KOPT-K1 (cell line): ENCODE measurements at regions not wholly inside any gene's neighbourhood (a gene's known extent, or its start where the extent isn't known, plus 50 kb on each side); places are given as distances from the start of the nearest gene placed in this dataset.

Source experiments
- H3K27ac ChIP-seq: fragments of 200-600 bp; sonication (generic); 2 replicates; pipeline ENCODE4 v1.5.1; 2016; ENCODE audit warnings: antibody characterized with exemption, mild to moderate bottlenecking, low read depth, low read length; ENCODE audit not compliant: poor library complexity, severe bottlenecking
- H3K36me3 ChIP-seq: fragments of 200-600 bp; sonication (generic); 2 replicates; pipeline ENCODE4 v1.5.1; 2017; ENCODE audit warnings: antibody characterized with exemption, mild to moderate bottlenecking, low read length, moderate library complexity; ENCODE audit not compliant: insufficient read depth
- H3K9me3 ChIP-seq: fragments of 200-600 bp; sonication (generic); 2 replicates; pipeline ENCODE4 v1.5.1; 2017; ENCODE audit warnings: antibody characterized with exemption, low read length, mild to moderate bottlenecking; ENCODE audit not compliant: insufficient read depth, poor library complexity, severe bottlenecking

DNA sequence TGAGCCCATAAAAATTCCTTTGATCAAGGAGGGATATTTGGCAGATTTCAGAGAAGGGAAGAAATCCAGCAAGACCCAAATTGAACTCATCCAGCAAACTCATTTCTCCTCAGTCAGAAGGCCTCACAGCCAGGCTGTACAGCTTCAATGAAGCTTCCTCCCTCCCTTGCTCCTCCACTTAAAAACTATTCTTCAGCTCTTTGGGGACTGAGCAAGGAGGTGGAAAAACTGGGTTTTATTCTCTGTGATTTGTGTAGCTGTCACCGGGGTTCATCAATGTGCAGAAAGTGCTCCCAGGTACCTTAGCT is 158.7 kb upstream of the ZNF184 start:
- H3K27ac ChIP-seq: no peak overlapping the region
- H3K9me3 ChIP-seq: no peaks in the 10 kb centered on the region

DNA sequence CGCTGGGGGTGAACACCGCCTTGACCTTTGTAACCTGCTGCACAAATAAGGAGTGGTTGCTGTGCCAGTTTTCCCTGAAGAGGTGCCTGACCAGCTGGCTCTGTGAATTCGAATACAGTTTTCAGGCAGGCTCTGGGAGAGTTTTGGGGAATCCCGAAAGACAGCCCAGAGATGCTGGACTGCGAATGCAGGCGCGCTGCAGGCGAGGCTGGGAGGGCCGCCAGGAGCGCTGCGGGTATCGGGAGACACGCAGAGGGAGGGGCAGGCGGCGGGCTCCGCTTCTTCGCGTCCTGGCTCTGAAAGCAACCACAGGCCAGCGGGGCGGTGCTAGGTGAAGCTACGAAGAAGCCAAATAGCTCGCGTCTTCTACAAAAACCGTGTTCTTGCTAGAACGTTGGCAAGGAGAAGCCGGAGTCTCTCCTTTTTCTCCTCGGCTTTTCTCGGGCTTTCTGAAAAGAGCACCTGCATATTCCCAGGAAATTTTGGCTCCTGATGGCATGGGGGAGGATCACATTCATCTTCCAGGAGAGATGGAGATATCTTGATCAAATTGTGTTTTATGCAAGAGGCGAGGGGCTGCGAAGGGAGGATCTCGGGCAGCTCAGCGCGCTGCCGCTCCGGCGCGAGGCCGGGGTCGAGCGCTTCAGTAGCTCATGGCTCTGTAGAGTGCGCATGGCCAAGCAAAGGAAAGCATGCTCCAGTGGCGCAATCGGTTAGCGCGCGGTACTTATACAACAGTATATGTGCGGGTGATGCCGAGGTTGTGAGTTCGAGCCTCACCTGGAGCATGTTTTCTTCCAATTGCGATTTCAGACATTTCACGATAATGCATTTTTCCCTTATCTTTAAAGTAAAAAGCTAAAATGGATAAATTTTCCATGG is 158.1 kb upstream of the ZNF184 start:
- no peaks in the 10 kb centered on the region for H3K9me3 ChIP-seq
- no peaks in the 10 kb centered on the region for H3K36me3 ChIP-seq
- H3K27ac ChIP-seq: no peak overlapping the region

More for the DNA sequence above, 158.7 kb upstream of the ZNF184 start:
- H3K36me3 ChIP-seq: no peaks in the 10 kb centered on the region

DNA sequence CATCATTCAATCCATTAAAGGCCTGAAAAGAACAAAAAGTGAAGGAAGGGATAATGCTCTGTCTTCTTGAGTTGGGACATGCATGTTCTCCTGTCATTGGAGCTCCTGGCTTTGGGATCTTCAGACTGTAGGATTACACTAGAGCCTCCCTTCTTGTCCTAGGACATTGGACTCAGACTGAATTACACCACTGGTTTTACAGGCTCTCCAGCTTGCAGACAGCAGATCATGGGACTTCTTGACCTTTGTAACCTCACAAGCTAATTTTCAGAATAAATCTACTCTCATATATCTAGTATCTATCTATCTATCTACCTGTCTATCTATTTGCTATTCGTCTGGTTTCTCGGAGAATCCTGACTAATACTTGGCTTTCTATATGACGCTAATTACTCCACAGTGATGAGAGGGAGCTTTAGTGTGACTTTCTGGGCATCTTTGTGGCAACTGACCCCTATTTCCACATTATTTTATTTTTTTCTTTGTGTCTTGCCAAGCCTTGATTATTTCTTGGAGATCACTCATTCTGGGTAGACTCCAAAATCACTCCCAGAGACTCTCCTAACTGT is 151.9 kb upstream of the ZNF184 start:
- Histone ChIP-seq H3K27ac (no peak overlapping the region), H3K9me3 (no peaks in the 10 kb centered on the region), H3K36me3 (no peaks in the 10 kb centered on the region)

DNA sequence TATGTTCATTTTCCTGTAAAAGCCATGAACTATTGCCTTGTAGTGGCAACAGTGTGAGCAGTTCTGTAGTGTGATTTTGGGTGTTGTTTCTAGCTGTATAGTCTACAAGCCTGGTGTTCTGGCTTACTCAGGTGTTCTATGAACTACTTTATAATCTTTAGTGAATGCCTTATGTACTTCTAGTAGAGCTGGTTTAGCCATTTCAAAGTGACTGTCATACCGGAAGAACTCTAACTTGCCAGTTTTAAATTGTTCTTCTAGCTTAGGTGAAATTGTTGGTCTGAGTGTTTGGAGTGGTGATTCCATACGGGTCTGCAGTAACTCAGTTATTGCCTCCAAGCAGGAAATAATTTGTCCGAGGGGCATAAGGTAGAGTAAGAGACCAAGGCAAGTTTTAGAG is 150.2 kb upstream of the ZNF184 start:
- no peaks in the 10 kb centered on the region for H3K36me3 ChIP-seq
- no peaks in the 10 kb centered on the region for H3K9me3 ChIP-seq
- H3K27ac ChIP-seq: no peak overlapping the region

DNA sequence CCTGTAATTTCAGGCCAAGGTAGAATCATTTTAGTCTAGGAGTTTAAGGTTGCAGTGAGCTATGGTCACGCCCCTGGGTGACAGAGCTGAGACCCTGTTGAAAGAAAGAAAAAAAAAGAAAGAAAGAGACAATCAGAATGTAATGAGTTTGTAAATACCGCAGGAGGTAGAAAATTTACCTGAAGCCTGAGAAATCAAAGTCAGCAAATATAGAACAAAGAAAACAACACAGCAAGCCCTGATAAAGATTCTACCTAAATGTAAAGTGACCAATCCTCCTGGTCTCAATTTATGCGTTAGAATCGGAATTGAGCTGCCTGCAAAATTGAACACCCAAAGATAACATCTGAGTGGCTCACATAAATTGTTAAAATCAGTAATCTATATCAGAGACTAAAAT is 146.5 kb upstream of the ZNF184 start:
- no peaks in the 10 kb centered on the region for H3K9me3 ChIP-seq
- H3K27ac ChIP-seq: no peak overlapping the region
- no peaks in the 10 kb centered on the region for H3K36me3 ChIP-seq

DNA sequence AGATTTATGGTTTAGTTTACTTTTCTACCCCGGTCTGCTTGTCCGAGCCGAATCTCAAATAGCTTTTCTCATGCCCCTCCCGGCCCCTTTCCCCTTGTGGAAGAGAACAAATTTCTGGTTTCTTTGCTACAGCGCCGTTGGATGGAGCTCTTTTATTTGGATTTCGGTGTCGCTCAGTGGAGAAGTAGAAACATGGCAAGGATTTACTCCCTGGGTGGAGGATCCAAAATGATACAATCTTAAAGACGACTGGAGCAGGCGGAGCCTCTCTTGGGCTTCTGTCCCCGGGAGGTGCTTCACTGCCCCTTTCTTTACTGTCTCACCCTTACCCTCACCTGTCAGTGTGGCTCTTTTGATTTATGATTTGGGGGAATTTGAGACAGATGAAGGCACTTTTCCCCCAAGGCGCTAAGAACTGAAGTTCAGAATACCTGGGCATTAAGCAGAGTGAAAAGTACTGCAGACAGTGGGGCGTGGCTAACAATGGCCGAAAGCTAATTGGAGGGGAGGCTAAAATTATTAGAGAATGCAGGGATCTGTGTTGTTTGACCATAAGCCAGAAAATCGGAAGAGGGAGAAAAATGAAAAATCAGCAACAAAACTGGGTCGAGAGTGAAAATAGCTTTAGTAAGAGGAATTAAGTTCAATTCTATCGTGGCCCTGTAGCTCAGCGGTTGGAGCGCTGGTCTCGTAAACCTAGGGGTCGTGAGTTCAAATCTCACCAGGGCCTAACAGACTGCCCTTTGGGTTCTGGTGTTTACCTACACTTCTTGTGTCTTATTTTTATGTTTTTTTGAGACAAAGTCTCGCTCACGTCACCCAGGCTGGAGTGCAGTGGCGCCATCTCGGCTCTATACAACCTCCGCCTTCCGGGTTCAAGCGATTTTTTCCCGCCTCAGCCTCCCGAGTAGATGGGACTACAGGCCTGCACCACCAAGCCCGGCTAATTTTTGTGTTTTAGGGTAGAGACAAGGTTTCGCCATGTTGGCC is 145.1 kb upstream of the ZNF184 start:
- Histone ChIP-seq H3K27ac (no peak overlapping the region), H3K36me3 (no peaks in the 10 kb centered on the region), H3K9me3 (no peaks in the 10 kb centered on the region)

DNA sequence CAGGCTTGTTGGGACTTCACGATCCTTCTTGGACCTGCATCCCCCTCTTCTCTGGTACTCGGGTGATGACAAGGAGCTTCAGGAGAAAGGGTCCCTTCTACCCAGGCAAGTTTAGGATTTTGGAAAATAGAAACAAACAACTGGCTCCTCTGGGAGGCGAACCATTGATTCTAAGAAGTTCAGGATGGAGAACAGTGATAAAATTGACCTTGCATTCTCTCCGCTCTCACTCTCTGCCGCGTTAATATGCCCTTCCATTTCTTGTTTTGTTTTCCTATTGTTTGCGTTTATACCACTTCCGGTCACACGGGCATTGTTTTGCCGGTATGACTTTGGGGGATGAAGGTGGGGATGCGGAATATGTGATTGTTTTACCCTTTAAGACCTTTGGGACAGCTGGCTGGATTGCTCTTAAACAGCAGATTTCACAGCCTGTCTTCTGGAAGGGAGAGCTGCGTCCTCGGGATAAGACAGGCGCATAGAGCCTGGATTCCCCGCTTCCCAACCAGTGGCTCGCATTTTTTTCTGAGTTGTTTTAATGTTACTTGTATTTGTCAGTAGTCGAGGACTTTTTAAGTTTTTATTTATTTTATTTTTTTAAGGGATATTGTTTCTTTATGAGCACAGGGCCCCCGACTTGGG is 144.3 kb upstream of the ZNF184 start:
- H3K9me3 ChIP-seq: no peaks in the 10 kb centered on the region
- H3K36me3 ChIP-seq: no peaks in the 10 kb centered on the region
- no peak overlapping the region for H3K27ac ChIP-seq

DNA sequence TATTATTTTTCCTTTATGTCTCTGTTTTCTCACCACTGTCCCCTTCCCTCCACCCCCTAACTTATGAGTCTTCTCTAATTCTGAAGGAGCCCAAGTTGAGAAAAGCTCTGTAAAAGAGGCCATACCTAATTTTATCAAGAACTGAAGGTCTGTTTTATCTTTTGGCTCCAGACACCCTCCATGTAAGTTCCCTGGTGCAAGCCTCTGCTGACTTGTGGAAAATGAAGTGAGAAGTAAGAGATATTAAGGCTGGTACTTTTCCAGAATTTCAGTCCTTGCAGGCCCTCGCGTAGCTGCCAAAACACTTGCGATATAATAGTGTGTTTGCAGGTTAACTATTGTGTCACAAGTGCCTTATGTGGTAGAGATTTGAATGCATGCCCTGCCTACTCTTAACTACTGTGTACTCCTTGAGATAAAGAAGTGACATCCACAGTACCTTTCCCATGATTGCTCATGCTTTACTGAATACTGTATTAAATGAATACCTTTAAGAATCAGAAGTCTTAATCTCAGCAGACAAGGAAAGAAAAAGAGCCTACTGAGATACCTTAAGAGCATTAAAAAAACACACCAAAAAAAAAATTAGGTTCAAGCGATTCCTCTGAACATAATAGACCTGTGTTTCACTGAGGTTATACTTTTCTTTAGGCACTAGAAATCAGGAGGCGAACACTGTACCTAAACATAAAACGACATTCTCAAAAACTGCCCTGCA is 143.6 kb upstream of the ZNF184 start:
- no peak overlapping the region for H3K27ac ChIP-seq
- H3K36me3 ChIP-seq: no peaks in the 10 kb centered on the region
- no peaks in the 10 kb centered on the region for H3K9me3 ChIP-seq

DNA sequence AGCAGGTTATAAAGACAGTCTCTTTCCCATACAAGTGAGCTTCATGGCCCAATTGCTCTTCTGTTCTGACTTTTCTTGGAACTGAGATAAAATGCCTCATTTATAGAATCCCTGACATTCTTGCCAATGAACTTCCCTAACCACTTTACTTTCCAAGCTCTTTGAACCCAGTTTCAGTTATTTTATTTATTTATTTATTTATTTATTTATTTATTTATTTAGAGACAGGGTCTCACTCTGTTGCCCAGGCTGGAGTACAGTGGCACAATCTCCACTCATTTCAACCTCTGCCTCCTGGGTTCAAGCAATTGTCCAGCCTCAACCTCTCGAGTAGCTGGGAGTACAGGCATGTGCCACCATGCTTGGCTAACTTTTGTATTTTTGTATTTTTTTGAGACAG is 138.5 kb upstream of the ZNF184 start:
- Histone ChIP-seq H3K27ac (no peak overlapping the region), H3K9me3 (no peaks in the 10 kb centered on the region), H3K36me3 (no peaks in the 10 kb centered on the region)

DNA sequence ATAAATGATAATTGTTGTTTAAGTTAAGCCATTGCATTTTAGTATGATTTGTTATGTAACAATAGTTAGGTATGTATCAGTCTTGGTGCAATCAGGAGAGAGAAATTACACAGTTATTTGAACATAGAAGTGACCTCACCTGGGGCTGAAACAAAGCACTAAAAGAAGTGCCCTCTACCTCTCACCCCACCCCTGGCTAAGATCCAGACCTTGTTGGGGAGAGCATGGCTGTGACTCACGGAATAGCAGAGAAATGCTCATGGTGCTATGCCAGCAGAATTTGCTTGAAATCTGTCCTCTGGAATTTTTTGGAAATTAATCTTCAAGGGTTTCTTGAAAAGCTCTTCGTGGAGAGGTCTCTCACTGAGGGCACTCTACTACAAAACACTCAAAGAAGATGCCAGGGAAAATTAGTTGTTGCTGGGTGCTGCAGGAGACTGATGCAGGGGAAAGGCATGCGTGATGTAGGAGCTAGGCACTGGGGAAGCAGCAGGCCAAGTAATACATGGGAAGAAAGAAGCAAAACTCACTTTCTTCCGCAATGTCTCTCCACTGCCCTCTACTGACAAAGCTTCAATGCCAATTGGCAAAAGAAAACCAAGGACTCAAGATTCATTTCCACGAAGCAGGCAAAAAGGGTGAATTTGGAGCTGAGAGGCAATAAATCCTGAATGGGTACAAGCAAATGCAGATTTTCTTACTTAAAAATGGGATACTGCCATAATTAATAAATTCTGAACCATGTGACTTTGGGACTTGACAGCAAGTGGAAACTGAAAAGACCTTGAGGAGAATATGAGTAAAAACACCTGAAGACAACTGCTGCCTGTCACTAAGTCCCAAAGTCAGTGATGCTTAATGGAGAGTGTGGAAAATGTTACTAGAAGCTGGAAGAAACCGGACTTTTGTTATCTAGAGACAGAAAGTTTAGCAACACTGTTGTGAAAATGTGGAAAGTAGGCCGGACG is 136.3 kb upstream of the ZNF184 start:
- no peaks in the 10 kb centered on the region for H3K36me3 ChIP-seq
- no peak overlapping the region for H3K27ac ChIP-seq
- no peaks in the 10 kb centered on the region for H3K9me3 ChIP-seq

DNA sequence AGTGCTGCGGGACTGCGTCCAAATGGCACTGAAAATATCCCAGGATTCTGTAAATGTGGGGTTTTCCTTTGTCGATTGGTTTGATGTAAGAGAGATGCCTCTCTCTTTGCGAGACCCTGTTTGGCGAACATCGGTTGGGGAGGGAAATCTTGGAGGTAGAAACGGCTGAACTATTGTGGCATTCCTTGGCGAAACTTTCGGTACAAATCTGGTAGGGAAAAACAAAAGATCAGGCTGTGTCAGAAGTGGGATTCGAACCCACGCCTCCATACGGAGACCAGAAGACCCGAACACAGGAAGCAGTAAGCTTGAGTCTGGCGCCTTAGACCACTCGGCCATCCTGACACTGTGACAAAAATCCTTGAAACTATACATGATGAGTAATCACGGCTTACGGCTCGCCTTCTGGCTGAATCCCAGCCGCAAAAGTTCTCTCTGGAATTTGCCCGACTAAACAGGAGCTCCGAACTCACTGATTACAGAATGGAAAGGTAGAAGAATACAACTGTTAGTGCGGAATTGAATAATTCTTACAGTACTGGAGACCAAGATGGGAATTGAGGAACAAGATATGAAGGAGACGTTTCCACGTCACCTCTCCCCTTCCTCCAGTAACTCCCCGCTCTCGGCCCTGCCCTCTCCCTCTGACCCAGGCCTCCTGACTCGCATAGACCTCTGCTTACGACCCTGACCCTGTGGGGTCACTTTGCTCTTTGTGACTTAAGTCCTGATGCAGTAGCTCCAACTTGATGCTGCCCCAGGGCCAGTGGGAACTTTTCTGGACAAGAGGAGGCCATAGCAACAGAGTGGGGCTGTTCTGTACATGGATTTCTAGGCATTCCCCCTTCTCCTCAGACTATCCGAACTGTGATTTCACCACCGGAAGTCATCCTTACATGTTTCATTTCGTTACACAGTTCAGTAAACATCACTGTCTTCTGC is 132.8 kb upstream of the ZNF184 start:
- no peak overlapping the region for H3K27ac ChIP-seq
- no peaks in the 10 kb centered on the region for H3K9me3 ChIP-seq

DNA sequence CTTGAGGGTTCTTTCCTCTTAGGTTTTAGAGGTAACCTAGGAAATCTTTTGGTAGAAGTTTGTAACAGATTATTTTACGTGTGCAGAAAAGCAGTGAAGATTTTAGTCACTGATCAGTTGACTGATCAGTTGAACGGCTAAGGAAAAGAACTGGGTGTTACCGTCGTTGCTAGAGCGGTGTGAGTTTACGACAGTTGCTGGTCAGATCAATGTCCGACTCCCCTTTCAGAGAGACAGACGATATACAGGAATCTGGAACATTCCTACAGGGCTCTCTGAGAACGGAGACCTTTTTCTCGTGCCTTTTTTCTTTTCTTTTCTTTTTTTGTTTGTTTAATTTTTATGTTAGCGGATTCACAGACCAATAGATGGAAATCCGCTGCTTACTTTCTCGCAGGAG is 132.1 kb upstream of the ZNF184 start:
- no peaks in the 10 kb centered on the region for H3K36me3 ChIP-seq
- H3K27ac ChIP-seq: no peak overlapping the region
- no peaks in the 10 kb centered on the region for H3K9me3 ChIP-seq

More for the DNA sequence above, 132.8 kb upstream of the ZNF184 start:
- H3K36me3 ChIP-seq: no peaks in the 10 kb centered on the region
